Neural crest cell (in vitro differentiated cells): ENCODE measurements at regions not wholly inside any gene's neighbourhood (a gene's known extent, or its start where the extent isn't known, plus 50 kb on each side); places are given as distances from the start of the nearest gene placed in this dataset.

Experiments
- DNase-seq: peaks from one replicate; pipeline ENCODE4 v3.0.0; 2021; ENCODE audit warnings: low read depth, mixed read lengths, low spot score
- H3K27ac Mint-ChIP-seq: one replicate; pipeline ENCODE4 v1.8.0; 2021; ENCODE audit warnings: mild to moderate bottlenecking, mixed read lengths; ENCODE audit not compliant: unreplicated experiment
- H3K27me3 Mint-ChIP-seq: 2 replicates; pipeline ENCODE4 v1.8.0; 2021; ENCODE audit warnings: low read depth, mild to moderate bottlenecking, mixed read lengths
- H3K36me3 Mint-ChIP-seq: 2 replicates; pipeline ENCODE4 v1.8.0; 2021; ENCODE audit warnings: low read depth, mild to moderate bottlenecking, mixed read lengths
- H3K4me1 Mint-ChIP-seq: 2 replicates; pipeline ENCODE4 v1.8.0; 2021; ENCODE audit warnings: mixed read lengths
- H3K4me3 Mint-ChIP-seq: one replicate; pipeline ENCODE4 v1.8.0; 2021; ENCODE audit warnings: mild to moderate bottlenecking, mixed read lengths
- H3K9me3 Mint-ChIP-seq: 2 replicates; pipeline ENCODE4 v1.8.0; 2021; ENCODE audit warnings: mixed read lengths
- TF ChIP-seq, protein P1 (sequence below): fragments of 200-600 bp; sonication (generic); conservative IDR thresholded peaks from 2 replicates; pipeline ENCODE4 v1.5.0; 2021; ENCODE audit warnings: antibody characterized with exemption, mild to moderate bottlenecking

DNA sequence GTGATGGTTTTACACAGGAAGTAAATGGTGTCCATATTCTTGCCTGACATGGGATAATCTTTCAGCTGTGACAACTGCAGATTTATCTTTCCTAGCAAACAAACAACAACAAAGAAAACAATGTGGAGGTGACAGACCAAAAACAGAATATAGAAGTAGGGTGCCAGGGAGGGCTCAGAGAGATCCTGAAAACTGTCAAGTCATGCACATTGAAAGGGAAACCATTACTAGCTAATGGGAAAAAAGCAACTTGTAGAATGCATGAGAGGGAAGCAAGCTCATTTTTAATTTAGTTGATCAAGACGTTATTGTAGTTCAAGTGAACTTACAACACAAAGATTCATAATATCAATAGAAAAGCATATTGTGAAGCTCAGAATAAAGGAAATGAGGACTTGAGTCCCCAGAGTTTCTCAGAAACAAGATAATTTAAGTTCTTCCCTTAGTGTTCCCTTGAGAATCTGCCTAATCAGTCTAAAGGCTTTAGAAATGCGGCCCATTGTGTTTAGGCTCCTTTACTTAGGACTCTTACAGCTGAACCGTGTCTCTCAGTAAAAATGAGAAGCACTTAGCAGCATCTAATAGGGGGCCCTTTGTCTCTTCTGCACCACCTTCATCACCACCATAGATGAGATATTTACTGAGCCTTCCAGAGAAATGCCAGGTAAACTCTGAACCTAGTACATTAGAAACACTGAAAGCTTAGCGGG lies 115.6 kb upstream of the CADPS start:
- no peaks in the 10 kb centered on the region for H3K9me3 Mint-ChIP-seq
- TF ChIP-seq, protein P1, sequence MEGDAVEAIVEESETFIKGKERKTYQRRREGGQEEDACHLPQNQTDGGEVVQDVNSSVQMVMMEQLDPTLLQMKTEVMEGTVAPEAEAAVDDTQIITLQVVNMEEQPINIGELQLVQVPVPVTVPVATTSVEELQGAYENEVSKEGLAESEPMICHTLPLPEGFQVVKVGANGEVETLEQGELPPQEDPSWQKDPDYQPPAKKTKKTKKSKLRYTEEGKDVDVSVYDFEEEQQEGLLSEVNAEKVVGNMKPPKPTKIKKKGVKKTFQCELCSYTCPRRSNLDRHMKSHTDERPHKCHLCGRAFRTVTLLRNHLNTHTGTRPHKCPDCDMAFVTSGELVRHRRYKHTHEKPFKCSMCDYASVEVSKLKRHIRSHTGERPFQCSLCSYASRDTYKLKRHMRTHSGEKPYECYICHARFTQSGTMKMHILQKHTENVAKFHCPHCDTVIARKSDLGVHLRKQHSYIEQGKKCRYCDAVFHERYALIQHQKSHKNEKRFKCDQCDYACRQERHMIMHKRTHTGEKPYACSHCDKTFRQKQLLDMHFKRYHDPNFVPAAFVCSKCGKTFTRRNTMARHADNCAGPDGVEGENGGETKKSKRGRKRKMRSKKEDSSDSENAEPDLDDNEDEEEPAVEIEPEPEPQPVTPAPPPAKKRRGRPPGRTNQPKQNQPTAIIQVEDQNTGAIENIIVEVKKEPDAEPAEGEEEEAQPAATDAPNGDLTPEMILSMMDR: no peak
- H3K27me3 Mint-ChIP-seq: no peaks in the 10 kb centered on the region
- H3K4me1 Mint-ChIP-seq: peaks cover 4% of the 10 kb centered on the region
- H3K36me3 Mint-ChIP-seq: no peaks in the 10 kb centered on the region
- H3K27ac Mint-ChIP-seq: no peak overlapping the region
- no peak for DNase-seq
- no peak overlapping the region for H3K4me3 Mint-ChIP-seq

DNA sequence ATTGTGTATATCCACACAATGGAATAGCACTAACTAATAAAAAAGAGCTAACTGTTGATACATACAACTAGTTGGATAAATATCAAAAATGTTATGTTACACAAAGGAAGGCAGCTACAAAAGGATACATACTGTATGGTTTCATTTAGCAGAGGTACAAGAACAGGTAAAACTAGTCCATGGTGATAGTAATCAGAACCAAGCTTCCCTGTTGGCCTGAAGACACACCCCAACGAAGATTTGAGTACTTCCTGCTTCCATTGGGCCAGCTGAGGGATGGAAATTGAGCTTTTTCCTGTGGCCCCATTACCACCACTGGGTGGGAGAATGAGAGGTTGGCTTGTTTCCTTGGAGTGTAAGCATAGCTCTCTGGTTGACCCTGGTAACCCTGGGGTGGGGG lies 117.3 kb upstream of the CADPS start:
- Mint-ChIP-seq H3K4me1 (peaks cover 4% of the 10 kb centered on the region), H3K27me3 (no peaks in the 10 kb centered on the region), H3K27ac (no peak overlapping the region), H3K36me3 (no peaks in the 10 kb centered on the region), H3K9me3 (no peaks in the 10 kb centered on the region), H3K4me3 (no peak overlapping the region)
- TF ChIP-seq, protein P1: no peak
- DNase-seq: no peak

GRCh38 chr3:62995119-62995518 lies 119.9 kb upstream of the CADPS start:
- TF ChIP-seq, protein P1: no peak
- H3K9me3 Mint-ChIP-seq: no peaks in the 10 kb centered on the region
- no peak for DNase-seq
- H3K27me3 Mint-ChIP-seq: no peaks in the 10 kb centered on the region
- H3K4me1 Mint-ChIP-seq: peaks cover 4% of the 10 kb centered on the region
- no peak overlapping the region for H3K27ac Mint-ChIP-seq
- H3K4me3 Mint-ChIP-seq: no peak overlapping the region
- H3K36me3 Mint-ChIP-seq: no peaks in the 10 kb centered on the region

DNA sequence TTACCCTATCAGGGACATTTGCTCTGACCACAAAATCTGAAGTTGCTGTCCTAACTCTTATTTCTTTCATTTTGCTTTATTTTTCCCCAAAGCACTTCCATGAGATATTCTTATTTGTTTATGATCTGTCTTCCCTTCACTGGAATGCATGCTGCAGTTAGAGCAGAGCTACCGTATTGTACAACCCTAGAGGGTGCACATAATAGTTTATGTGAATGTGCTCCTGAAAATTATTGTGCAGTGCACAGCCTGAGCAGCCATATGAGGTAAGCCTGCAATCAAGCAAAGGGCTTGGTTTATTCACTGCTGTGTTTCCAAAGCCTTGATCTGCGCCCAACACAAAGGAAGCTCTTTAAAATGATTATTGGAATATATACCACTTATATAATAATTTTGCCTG lies 120.3 kb upstream of the CADPS start:
- no peak for DNase-seq
- TF ChIP-seq, protein P1: no peak
- Mint-ChIP-seq H3K4me3 (no peak overlapping the region), H3K27me3 (no peaks in the 10 kb centered on the region), H3K27ac (no peak overlapping the region), H3K36me3 (no peaks in the 10 kb centered on the region), H3K9me3 (no peaks in the 10 kb centered on the region), H3K4me1 (peaks cover 2% of the 10 kb centered on the region)

- Mint-ChIP-seq H3K4me1 (no peaks in the 10 kb centered on the region), H3K9me3 (no peaks in the 10 kb centered on the region), H3K4me3 (no peak overlapping the region), H3K27me3 (no peaks in the 10 kb centered on the region), H3K36me3 (no peaks in the 10 kb centered on the region), H3K27ac (no peak overlapping the region)
- DNase-seq: no peak
- TF ChIP-seq, protein P1: no peak
Observed at GRCh38 chr3:62997369-62997768, 122.2 kb upstream of the CADPS start.
